Muscle of leg (tissue), 3 donors: ENCODE measurements at regions not wholly inside any gene's neighbourhood (a gene's known extent, or its start where the extent isn't known, plus 50 kb on each side); places are given as distances from the start of the nearest gene placed in this dataset.
A peak's percentile ranks its signal among the peaks of the same experiment; 100 is the strongest.

Source experiments
- DNase-seq: peaks from one replicate; pipeline ENCODE4 v3.0.0; 2013
- H3K27ac ChIP-seq: one replicate; pipeline ENCODE4 v1.5.1; 2013; ENCODE audit warnings: mild to moderate bottlenecking, low read length, control low read depth
- H3K27me3 ChIP-seq: one replicate; pipeline ENCODE4 v1.6.1; 2013; ENCODE audit warnings: low read length; ENCODE audit not compliant: control insufficient read depth, insufficient read depth
- H3K36me3 ChIP-seq: one replicate; pipeline ENCODE4 v1.6.1; 2013; ENCODE audit warnings: low read length; ENCODE audit not compliant: control insufficient read depth, insufficient read depth
- H3K4me1 ChIP-seq: one replicate; pipeline ENCODE4 v1.6.1; 2013; ENCODE audit warnings: low read length; ENCODE audit not compliant: control insufficient read depth, insufficient read depth
- H3K4me3 ChIP-seq: one replicate; pipeline ENCODE4 v1.5.1; 2013; ENCODE audit warnings: low read length, control low read depth
- H3K9me3 ChIP-seq: replicated peaks from 2 replicates; pipeline ENCODE4 v1.6.1; 2013; ENCODE audit warnings: low read depth, low read length; ENCODE audit not compliant: control insufficient read depth
- WGBS: methylation state at CpG from one replicate; pipeline ENCODE4 v1.1.5; 2013; ENCODE audit warnings: missing lambda C conversion rate; ENCODE audit not compliant: insufficient coverage; 5-methylcytosine and 5-hydroxymethylcytosine counted together

GRCh38 chr17:33550261-33550660 lies 257.2 kb upstream of the ASIC2 start:
- Histone ChIP-seq H3K36me3 (no peaks in the 10 kb centered on the region), H3K4me1 (no peaks in the 10 kb centered on the region), H3K27ac (no peak overlapping the region), H3K4me3 (no peak overlapping the region), H3K27me3 (peaks cover 18% of the 10 kb centered on the region), H3K9me3 (no peaks in the 10 kb centered on the region)
- peak; percentile 44 for DNase-seq
- WGBS, result 76% methylated on average over 4 of the region's 4 CpGs

DNA sequence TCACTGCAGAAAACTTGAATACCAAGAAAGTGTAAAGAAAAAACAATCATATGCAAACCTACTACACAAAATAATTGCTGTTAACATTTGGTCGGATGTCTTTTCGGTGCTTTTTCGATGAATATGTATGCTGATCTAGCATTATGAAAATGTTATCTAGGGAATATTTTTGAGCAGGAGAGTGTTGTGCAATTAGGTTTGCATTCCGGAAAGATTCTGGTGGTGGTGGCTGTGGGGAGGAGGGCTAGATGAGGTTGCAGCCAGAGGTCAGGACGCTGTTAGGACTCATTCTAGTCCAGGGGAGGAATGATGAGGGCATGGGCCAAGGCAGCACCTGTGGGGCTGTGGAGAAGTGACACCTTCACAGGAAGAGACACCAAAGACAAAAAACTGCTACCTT lies 258.0 kb upstream of the ASIC2 start:
- no peak for DNase-seq
- H3K27ac ChIP-seq, result no peak overlapping the region
- no peak overlapping the region for H3K4me3 ChIP-seq
- H3K27me3 ChIP-seq, result peaks cover 18% of the 10 kb centered on the region
- no peaks in the 10 kb centered on the region for H3K9me3 ChIP-seq
- H3K4me1 ChIP-seq, result no peaks in the 10 kb centered on the region
- WGBS, result 54% methylated on average over 2 of the region's 5 CpGs
- no peaks in the 10 kb centered on the region for H3K36me3 ChIP-seq

DNA sequence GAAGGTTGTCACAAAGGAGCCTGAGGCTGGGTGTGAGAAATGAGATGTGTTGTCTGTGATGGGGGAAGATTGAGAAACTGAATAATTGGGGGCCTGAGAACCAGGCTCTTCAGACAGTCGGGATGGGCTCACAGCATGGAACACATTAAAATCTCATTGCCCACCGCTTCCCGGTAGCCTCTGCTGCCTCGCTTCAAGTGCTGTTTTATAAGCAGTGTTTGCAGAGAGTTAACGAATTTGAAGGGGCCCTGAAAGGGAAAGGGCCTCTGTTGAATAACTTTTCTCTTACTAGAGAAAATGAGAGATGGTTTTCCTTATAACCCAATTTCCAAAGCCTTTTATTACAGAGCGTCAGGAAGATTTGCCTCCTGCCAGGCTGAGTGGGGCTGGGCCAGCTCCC lies 258.8 kb upstream of the ASIC2 start:
- H3K4me3 ChIP-seq, result no peak overlapping the region
- H3K36me3 ChIP-seq, result no peaks in the 10 kb centered on the region
- no CpG with 5 or more reads among the region's 6 CpGs for WGBS
- H3K27me3 ChIP-seq, result peaks cover 15% of the 10 kb centered on the region
- DNase-seq, result no peak
- no peak overlapping the region for H3K27ac ChIP-seq
- no peaks in the 10 kb centered on the region for H3K9me3 ChIP-seq
- H3K4me1 ChIP-seq, result no peaks in the 10 kb centered on the region

DNA sequence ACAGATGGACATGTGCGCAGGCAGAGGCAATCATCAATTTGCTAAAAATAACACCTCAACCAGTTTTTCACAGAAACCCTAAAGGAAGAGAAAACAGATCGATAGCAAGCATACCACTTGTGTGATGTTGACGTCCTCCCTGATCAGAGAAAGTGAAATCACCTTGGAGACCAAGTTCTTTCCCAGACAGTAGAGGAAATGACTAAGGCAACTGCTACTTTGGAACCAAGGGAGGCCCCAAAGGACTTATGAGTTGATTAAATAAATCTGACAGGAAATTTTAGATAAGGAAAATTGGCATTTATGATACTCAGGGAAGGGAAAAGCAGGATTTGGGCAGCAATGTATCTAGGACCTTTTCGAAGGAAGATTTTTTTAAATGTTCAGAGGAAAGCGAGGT lies 267.1 kb upstream of the ASIC2 start:
- H3K4me3 ChIP-seq, result no peak overlapping the region
- H3K4me1 ChIP-seq, result no peaks in the 10 kb centered on the region
- H3K36me3 ChIP-seq, result no peaks in the 10 kb centered on the region
- peaks cover 4% of the 10 kb centered on the region for H3K27me3 ChIP-seq
- no peak overlapping the region for H3K27ac ChIP-seq
- no peak for DNase-seq
- H3K9me3 ChIP-seq, result peaks cover 2% of the 10 kb centered on the region
- whole genome bisulfite sequencing, result 53% methylated on average over 2 of the region's 5 CpGs

- Histone ChIP-seq H3K4me1 (no peaks in the 10 kb centered on the region), H3K27me3 (peaks cover 9% of the 10 kb centered on the region), H3K27ac (no peak overlapping the region), H3K9me3 (peaks cover 2% of the 10 kb centered on the region), H3K36me3 (no peaks in the 10 kb centered on the region), H3K4me3 (no peak overlapping the region)
- no CpG with 5 or more reads among the region's 3 CpGs for WGBS
- no peak for DNase-seq
Observed at GRCh38 chr17:33560871-33561270, 267.8 kb upstream of the ASIC2 start.

- no peaks in the 10 kb centered on the region for H3K36me3 ChIP-seq
Observed at GRCh38 chr17:33561569-33562334, 268.7 kb upstream of the ASIC2 start.

DNA sequence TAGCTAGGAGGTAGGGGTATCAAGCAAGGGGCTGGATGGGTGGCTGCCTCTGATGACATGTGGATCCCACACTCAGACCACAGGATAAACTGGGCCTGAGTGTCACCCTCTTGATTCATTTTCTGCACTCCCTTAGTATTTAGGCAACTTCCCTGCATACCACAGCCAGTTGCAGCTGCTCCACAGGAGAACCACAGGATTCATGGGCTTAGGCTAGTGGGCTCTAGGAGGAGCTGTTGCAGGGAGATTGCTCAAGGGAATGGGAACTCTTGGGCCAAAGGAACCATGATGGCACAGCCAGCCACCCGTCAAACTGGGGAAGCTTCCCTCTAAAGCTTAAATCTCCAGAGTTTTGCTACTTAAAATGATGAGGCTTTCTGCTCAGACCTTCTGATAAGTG lies 269.7 kb upstream of the ASIC2 start:
- Histone ChIP-seq H3K27me3 (peaks cover 17% of the 10 kb centered on the region), H3K27ac (no peak overlapping the region), H3K9me3 (no peaks in the 10 kb centered on the region), H3K4me3 (no peak overlapping the region), H3K36me3 (no peaks in the 10 kb centered on the region), H3K4me1 (no peaks in the 10 kb centered on the region)
- DNase-seq, result no peak
- WGBS, result no CpG with 5 or more reads among the region's 1 CpG

More at GRCh38 chr17:33561569-33562334, 268.7 kb upstream of the ASIC2 start:
- 47% methylated on average over 2 of the region's 11 CpGs for WGBS
- no peak for DNase-seq
- Histone ChIP-seq H3K4me3 (no peak overlapping the region), H3K27ac (no peak overlapping the region), H3K4me1 (no peaks in the 10 kb centered on the region), H3K27me3 (peaks cover 14% of the 10 kb centered on the region), H3K9me3 (peaks cover 2% of the 10 kb centered on the region)

DNA sequence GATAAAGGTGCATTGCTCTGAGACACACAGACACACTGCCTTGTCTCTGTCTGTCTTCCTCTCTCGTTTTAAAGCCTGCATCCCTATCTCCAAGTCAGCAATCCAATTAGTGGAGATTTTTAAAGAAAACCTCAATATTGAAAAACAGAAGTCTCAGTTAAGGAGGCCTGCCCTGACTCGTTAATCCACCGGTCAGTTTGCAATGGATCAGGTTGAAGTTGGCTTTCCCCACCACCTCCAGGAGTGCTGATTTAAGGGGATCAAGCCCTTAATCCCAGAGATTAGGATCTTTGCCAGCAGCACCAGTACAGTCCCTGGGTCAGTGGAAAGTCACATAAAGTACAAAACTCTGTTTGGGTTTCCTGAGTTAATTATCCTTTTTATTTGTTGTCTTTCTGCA lies 271.1 kb upstream of the ASIC2 start:
- 80% methylated on average over 1 of the region's 3 CpGs for WGBS
- Histone ChIP-seq H3K4me3 (no peak overlapping the region), H3K27me3 (peaks cover 19% of the 10 kb centered on the region), H3K9me3 (no peaks in the 10 kb centered on the region), H3K27ac (no peak overlapping the region), H3K4me1 (no peaks in the 10 kb centered on the region), H3K36me3 (no peaks in the 10 kb centered on the region)
- no peak for DNase-seq

DNA sequence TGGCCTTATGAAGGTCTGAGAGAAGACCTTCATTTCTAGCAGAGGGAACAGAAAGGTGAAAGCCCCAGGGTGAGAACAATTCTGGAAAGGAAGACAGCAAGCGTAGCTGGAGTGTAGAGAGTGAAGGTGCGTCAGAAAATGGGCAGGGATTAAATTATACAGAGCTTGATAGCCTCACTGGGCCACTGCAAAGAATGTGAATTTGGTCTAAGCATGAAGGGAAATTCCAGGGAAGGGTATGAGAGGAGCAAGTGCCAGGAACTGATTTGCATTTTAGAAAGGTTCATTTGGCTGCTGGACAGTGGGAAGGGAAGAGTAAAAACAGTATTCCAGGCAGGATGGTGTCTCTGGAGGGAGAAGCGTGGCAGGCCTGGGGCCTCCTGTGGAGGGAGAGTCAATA lies 274.1 kb upstream of the ASIC2 start:
- no peak overlapping the region for H3K4me3 ChIP-seq
- no peaks in the 10 kb centered on the region for H3K9me3 ChIP-seq
- no peaks in the 10 kb centered on the region for H3K4me1 ChIP-seq
- 67% methylated on average over 3 of the region's 3 CpGs for WGBS
- peaks cover 24% of the 10 kb centered on the region for H3K27me3 ChIP-seq
- H3K27ac ChIP-seq, result no peak overlapping the region
- no peaks in the 10 kb centered on the region for H3K36me3 ChIP-seq
- DNase-seq, result no peak

DNA sequence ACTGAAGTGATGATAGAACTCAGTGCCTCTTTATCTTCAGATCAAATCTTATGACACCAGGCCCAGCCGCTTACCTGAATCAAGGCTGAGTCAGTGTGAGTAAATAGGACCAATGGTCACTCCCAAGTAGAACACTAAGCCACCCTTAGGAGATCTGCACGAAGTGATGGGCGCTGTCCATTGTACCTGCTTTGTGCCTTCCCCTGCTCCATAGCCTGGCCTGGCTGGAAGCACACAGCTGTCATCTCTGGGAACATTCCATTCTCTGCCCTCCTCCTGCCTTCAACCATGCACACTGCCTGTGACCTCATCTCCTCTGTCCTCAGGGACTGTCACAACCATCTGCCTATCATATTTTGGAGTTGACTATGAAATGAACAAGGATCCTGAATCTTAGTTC lies 279.5 kb upstream of the ASIC2 start:
- no peaks in the 10 kb centered on the region for H3K36me3 ChIP-seq
- 100% methylated on average over 1 of the region's 3 CpGs for WGBS
- peak; percentile 38 for DNase-seq

More for the DNA sequence above, 279.5 kb upstream of the ASIC2 start:
- Histone ChIP-seq H3K4me1 (no peaks in the 10 kb centered on the region), H3K27me3 (peaks cover 14% of the 10 kb centered on the region), H3K9me3 (no peaks in the 10 kb centered on the region), H3K27ac (no peak overlapping the region), H3K4me3 (no peak overlapping the region)
